Peyer's patch (tissue), 4 donors: ENCODE measurements at regions not wholly inside any gene's neighbourhood (a gene's known extent, or its start where the extent isn't known, plus 50 kb on each side); places are given as distances from the start of the nearest gene placed in this dataset.

Experiments used
- DNase-seq, 3 donors: peaks; one replicate each; pipeline ENCODE4 v3.0.0-alpha.2; 2017 to 2019
- H3K27ac ChIP-seq, 4 donors: fragments of 200-600 bp; sonication (generic); one replicate each; pipeline ENCODE4 v1.5.1; 2016 to 2019
- H3K27me3 ChIP-seq, 2 donors: fragments of 200-600 bp; sonication (generic); one replicate each; pipeline ENCODE4 v1.5.1; 2019
- H3K36me3 ChIP-seq, 3 donors: fragments of 200-600 bp; sonication (generic); one replicate each; pipeline ENCODE4 v1.5.1; 2016 to 2019
- H3K4me1 ChIP-seq, 4 donors: fragments of 200-600 bp; sonication (generic); one replicate each; pipeline ENCODE4 v1.5.1; 2016 to 2019
- H3K4me3 ChIP-seq, 4 donors: fragments of 200-600 bp; sonication (generic); 1 replicate in 3 of 4; 2 replicates in 1 of 4; pipeline ENCODE4 v1.5.1; 2016 to 2019; ENCODE audit warnings: mild to moderate bottlenecking in 1 of 4
- H3K9me3 ChIP-seq, 4 donors: fragments of 200-600 bp; sonication (generic); one replicate each; pipeline ENCODE4 v1.5.1; 2016 to 2019; ENCODE audit warnings: mild to moderate bottlenecking in 1 of 4
- CTCF ChIP-seq, 6 experiments: fragments of 450-650 bp in 4 of 6; fragments of 200-600 bp in 2 of 6; sonication (generic) in 1 of 6; IDR thresholded peaks; one replicate each; pipeline ENCODE4 v1.5.1; 2017 to 2019; ENCODE audit warnings: antibody characterized with exemption in 6 of 6, mild to moderate bottlenecking in 3 of 6, moderate library complexity in 1 of 6
- POLR2A ChIP-seq, 2 donors: fragments of 450-650 bp; IDR thresholded peaks; one replicate each; pipeline ENCODE4 v1.5.1; 2017; ENCODE audit warnings: antibody characterized with exemption in 2 of 2, mild to moderate bottlenecking in 2 of 2, moderate library complexity in 2 of 2

GRCh38 chr1:30042438-30043147 is 680.8 kb downstream of the MATN1 start:
- Histone ChIP-seq H3K27ac (no peak overlapping the region), H3K4me1 (peaks cover 0 to 7% (median 0%) of the 10 kb centered on the region in 4 donors), H3K36me3 (no peaks in the 10 kb centered on the region), H3K4me3 (no peak overlapping the region), H3K9me3 (peaks cover 0 to 6% (median 0%) of the 10 kb centered on the region in 4 donors), H3K27me3 (no peaks in the 10 kb centered on the region)
- DNase-seq, result peak in 1 of 3 donors; percentile 23
- TF ChIP-seq POLR2A (IDR thresholded peaks at IDR 0.05), result no peak
- TF ChIP-seq CTCF (IDR thresholded peaks at IDR 0.05), result no peak

DNA sequence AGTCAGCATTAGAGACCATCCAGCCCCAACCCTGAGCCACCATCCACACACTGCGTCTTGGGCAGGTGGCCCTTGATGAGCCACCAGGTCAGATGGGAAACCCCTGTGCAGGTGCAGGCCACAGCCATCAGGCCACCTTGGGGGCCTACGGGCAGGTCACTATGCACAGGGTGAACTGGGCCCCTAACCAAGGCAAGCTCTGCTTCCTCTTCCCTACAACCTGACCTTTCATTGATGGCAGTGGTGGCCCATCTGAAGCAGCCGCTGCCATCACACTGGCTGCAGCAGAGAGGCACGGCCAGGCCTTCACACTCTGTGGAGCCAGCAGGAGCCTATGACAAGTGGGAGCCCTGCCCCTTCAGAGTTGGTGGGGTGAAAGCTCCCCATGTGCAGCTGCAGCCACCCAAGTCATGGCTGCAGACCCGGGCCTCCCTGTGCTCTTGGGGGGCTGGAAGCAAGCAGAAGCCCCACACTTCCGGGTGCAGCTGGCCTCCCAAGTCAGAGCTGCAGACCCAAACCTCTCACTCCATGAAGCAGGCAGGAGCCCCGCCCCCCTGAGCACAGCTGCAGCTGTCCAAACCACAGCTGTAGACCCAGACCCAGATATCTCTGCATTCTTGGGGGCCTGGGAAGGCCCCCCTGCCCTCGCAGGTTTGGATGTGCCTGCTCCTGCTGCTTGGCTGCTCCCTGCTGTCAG is 681.5 kb downstream of the MATN1 start:
- no peak for TF ChIP-seq POLR2A (IDR thresholded peaks at IDR 0.05)
- DNase-seq, result peak in 1 of 3 donors; percentile 24

DNA sequence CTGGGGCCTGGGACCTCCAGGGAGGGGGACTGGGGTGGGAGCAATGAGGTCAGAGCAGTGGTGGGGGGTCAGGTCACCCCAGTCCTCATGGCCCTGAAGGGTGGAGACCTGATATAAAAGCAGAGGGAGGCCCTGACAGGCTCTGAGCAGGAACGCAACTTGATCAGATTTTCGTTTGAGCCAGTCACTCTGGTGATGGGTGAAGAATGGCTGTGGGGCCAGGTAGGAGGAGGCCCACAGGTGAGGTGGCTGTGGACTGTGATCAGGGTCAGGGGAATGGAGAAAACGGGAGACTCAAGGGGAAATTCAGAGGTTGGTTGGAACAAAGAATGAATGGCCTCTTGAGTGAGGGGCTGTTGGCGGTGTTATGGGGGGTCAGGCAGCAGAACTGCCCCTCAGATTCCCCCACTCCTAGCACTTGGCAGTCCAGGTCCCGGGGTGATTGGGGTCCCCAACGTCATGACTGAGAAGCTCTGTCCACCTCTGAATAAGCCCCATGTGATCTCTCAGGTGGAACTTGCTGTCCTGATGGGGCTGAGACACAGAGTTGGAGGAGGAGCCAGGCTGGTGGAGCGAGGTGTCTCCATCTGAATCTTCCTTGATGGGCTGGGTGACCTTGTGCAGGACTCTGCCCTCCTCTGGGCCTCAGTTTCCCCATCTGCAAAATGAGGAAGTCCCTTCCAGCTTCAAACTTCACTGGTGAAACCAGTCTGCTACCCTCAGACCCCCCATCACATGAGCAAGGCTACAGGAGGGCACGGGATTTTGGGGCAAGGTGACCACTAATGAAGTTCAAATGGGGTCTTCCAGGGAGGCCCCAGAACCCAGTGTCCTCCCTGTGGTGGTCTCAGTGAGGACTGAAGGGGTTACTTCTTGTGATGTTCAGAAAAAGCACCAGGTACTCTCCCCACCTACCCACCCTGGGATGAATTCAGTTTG is 683.0 kb downstream of the MATN1 start:
- H3K4me1 ChIP-seq, result peaks cover 0 to 7% (median 0%) of the 10 kb centered on the region in 4 donors
- H3K9me3 ChIP-seq, result peaks cover 0 to 6% (median 0%) of the 10 kb centered on the region in 4 donors
- H3K36me3 ChIP-seq, result no peaks in the 10 kb centered on the region
- no peak overlapping the region for H3K27ac ChIP-seq
- no peaks in the 10 kb centered on the region for H3K27me3 ChIP-seq
- TF ChIP-seq POLR2A (IDR thresholded peaks at IDR 0.05), result no peak
- TF ChIP-seq CTCF (IDR thresholded peaks at IDR 0.05), result no peak
- peak in 1 of 3 donors; percentile 25 for DNase-seq
- no peak overlapping the region for H3K4me3 ChIP-seq

More for the DNA sequence above, 681.5 kb downstream of the MATN1 start:
- Histone ChIP-seq H3K27me3 (no peaks in the 10 kb centered on the region), H3K4me3 (no peak overlapping the region), H3K27ac (no peak overlapping the region), H3K36me3 (no peaks in the 10 kb centered on the region), H3K9me3 (peaks cover 0 to 6% (median 0%) of the 10 kb centered on the region in 4 donors), H3K4me1 (peaks cover 0 to 7% (median 0%) of the 10 kb centered on the region in 4 donors)

- Histone ChIP-seq H3K4me1 (peaks cover 0 to 7% (median 0%) of the 10 kb centered on the region in 4 donors), H3K27ac (peak overlapping the region in 1 of 4 donors; percentile 15)
- DNase-seq, result peak in 1 of 3 donors; percentile 34
These were observed 683.9 kb downstream of the MATN1 start for GRCh38 chr1:30039354-30040080.

More at GRCh38 chr1:30039354-30040080, 683.9 kb downstream of the MATN1 start:
- peak overlapping the region in 2 of 4 donors; percentile 22 to 25 for H3K4me3 ChIP-seq
- H3K27me3 ChIP-seq, result no peaks in the 10 kb centered on the region
- H3K36me3 ChIP-seq, result no peaks in the 10 kb centered on the region
- H3K9me3 ChIP-seq, result peaks cover 0 to 6% (median 0%) of the 10 kb centered on the region in 4 donors
- TF ChIP-seq CTCF (IDR thresholded peaks at IDR 0.05) (no peak), POLR2A (IDR thresholded peaks at IDR 0.05) (no peak)
